Hypothalamus (tissue), 51 donors: ENCODE measurements at regions not wholly inside any gene's neighbourhood (a gene's known extent, or its start where the extent isn't known, plus 50 kb on each side); places are given as distances from the start of the nearest gene placed in this dataset.

ENCODE experiments used
- DNase-seq, 51 donors: peaks; one replicate each; lab custom pipeline; 2025; lab: John Stamatoyannopoulos, UW

- no peak for DNase-seq
Measured at GRCh38 chr4:111635646-111636045, 509.6 kb upstream of the FAM241A start.

DNA sequence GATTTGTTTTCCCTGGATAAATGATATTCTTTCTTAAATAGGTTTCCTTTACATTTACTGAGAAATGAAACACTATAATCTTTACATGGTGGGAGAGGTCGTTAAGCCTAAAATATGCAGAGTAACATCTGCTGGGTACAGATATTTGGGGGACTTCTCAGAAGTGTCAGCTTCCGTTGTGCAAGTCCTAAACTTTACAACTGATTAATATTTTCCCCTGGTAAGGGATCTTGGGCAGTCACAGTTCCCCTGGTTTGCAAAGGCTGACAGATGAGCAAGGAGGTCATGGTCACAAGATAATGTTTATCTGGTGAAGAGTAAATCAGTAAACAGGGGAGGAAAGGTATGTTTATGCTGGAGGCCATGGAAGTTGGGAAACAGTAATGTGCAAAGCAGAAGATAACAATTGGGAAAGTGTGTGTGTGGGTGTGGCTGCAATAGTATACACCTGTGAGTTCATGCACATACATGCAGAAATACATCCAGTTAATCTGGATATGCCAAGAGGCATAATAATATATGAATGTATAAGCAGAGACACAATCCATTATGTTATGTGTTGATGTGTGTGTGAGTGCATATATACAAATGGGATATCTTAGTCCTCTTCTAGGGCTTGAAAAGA is 508.2 kb upstream of the FAM241A start:
- DNase-seq, result no peak

- DNase-seq, result no peak
Measured at GRCh38 chr4:111639120-111639690, 506.0 kb upstream of the FAM241A start.

- no peak for DNase-seq
Measured at GRCh38 chr4:111639876-111640275, 505.4 kb upstream of the FAM241A start.

DNA sequence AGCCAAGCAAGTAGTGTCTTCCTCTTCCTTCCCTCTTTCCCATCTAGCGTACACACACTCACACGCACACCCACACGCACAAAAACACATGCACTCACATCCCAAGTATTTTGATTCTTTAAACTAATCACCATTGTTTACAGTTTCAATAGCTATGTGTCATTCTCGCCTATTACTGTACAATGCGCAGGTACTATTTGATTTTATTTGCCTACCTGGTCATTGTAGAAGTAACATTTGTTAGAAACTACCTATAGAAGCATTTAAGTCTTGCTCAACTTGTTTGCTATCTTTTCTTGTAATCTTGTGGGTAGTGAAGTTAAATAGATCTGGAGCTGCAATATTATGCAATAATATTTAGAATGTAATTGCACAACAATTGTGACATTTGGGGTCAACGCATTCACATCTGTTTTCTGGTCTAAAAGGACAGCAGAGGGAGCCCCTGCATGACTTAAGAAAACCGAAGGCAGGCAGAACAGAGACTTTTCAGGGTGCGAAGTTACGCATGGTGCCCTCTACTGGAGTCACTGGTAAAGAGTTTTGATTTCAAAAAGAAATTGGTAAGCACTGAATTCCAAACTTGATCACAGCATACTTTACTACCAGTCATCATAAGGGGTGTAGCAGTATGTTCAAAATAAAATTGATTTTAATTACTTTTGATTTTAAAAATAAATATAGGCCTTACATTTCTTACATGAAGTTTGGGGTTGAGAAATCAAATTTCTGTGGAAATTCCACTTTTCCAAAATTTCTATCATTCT is 503.3 kb upstream of the FAM241A start:
- peak in 40 of 51 donors; percentile 0 to 85 (median 20) for DNase-seq

DNA sequence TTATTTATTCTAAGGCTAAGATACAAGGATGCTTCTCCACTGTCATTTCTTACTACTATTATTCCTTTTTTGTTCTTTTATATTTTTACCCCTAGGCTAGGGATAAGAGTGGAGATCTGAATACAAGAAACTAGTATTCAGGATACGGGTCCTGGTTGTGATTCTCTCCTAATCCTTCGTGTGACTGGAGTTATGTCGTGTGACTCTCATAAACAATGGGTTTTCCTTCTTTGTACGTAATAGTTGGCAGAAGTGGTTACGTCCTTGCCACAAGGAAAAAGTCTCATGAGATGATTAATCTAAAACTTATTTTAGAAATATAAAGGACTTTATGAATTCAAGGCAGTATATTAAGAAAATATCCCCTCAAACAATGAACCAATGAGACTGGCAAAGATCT is 497.2 kb upstream of the FAM241A start:
- no peak for DNase-seq

DNA sequence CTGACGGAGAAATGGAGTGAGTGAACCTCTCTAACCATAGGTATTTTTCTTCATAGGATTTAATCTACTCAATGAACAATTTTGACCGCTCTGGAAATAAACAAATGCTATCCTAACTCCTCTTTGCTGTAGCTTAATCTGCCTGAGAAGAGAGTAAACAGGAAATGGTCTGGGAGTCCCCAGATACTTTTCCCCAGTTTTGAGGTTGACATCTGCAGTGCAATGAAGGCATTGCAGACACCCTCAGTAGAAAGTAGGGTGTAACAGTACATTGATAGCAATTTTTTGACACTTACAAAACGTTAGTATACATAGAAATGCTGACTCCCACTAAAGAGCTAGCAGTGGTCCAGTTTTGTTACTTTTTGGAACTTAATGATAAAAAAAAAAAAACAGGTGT is 495.9 kb upstream of the FAM241A start:
- no peak for DNase-seq

GRCh38 chr4:111650146-111650545 is 495.1 kb upstream of the FAM241A start:
- DNase-seq, result no peak

DNA sequence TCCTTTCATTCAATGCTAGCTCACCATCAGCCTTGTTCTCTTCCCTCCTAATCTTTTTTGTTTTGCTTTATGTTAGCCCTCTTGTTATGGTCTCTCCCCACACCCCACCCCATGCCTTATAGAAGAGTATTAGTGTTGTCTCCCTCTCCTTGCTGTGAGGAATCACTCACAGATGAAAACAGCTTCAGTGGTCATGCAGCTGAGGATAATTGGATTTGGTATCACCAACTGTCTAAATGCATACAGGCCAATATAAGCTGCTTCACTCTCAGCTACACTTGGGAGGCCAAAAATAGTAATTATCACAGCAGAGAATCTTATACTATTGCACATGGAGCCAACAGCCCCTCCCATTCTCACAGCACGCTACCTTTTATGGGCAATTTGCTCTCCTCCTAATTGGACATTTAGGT is 494.6 kb upstream of the FAM241A start:
- no peak for DNase-seq

- no peak for DNase-seq
Measured at GRCh38 chr4:111652236-111652635, 493.0 kb upstream of the FAM241A start.

GRCh38 chr4:111652986-111653385 is 492.3 kb upstream of the FAM241A start:
- no peak for DNase-seq

- no peak for DNase-seq
Measured at GRCh38 chr4:111662496-111662895, 482.8 kb upstream of the FAM241A start.

DNA sequence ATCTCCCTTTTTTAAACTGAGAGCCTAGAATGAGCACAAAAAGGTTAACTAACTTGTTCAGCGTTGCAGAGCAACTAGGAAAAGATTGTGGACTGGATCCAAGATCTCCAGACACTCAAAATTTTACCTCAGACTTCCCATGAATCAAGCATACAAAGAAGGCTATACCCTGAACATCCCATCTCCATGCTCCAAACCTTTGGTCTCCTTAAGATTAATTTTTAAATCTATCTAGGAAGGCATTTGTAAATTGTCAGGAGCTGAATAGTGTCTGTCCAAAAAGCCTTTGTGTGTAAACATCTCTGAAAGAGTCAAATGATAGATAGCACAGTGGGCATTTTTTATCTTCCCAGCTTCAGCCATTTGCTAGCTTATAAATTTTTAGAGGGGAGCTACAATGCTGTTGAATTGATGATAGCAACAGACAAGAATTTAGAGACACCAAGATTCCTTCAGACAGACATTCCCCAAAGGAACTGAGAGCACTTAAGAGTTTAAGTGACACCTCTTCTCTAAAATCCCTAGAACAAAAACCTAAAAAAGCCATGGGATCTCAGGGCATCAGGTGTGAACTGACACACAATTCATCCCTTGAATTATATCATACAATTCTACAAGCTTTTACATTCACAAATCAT is 480.8 kb upstream of the FAM241A start:
- DNase-seq, result no peak

DNA sequence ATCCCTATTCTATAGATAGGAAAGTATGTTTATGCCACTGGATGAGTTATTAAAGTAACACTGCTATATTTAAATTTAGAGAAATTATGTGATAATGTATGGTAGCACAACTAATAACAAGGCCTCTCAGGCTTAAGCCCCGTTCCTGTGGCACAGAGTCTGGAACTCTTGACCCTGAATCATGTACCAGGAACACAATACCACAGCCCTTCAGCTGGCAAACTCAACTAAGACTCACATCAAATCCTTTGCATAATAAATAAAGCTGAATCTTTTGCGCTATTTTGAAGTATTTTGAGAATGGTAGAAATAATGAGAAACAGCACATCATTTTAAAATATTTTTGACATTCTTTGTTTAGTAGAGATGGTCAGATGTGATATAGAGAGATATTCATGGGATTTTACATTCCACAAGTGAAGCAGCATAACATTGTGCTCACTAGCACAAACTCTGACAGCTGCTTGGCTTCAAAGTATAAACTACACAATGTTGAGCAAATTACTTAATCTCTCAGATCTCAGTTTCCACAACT is 478.4 kb upstream of the FAM241A start:
- no peak for DNase-seq

DNA sequence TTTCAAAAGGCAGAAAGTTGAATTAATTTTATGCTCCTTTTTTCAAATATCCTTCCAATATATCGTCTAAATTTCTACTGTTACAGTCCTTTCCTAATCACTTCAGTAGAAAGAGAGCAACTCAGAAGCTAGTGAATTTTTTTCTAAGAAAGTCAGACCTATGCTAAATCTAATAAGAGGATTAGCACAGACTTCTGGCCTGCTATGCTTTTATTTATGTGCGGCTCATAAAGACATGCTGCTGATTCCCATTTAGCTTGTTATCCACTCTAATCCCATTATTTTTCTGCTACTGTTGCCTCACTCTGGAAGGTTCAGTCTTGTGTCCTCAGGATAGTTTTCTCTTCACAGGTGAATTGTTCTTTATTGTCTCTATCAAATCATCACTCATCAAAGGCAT is 473.5 kb upstream of the FAM241A start:
- DNase-seq, result no peak

- DNase-seq, result no peak
Measured at GRCh38 chr4:111675746-111676145, 469.5 kb upstream of the FAM241A start.

DNA sequence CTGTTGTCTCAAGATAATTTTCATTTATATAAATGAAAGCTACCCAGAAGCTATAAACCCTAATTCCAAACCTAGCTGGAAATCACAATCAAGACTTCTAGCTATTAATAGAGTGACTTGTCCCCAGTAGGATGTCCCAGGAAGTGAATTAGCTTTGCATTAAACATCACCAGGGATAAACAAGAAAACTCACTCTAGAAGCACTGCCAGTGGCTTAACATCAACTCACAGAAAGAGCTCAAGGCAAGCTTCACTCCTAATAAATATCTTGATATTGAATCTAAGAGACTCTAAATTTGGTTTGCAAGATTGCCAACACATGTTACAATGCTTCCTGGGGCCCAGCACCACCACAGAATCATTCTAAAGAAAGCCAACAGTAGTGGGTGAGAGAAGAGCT is 468.7 kb upstream of the FAM241A start:
- DNase-seq, result no peak

- no peak for DNase-seq
Measured at GRCh38 chr4:111678479-111678878, 466.8 kb upstream of the FAM241A start.

- no peak for DNase-seq
Measured at GRCh38 chr4:111678908-111679307, 466.3 kb upstream of the FAM241A start.

DNA sequence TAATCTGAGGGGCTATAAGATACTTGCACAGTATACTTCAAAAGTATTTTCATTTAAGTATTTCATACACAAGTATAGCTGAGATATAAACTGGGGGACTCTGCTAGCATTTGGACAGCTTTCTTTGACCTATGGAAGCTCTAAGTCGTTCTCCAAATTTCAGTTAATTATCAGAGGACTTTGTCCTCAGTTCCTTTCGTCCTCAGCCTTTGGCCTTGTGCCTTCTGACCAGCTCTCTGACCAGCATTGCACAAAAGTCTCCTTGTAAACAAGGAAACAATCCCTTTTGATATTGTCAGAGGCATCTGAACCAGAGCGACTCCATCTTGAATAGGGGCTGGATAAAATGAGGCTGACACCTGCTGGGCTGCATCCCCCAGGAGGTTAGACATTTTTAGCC is 464.0 kb upstream of the FAM241A start:
- no peak for DNase-seq

DNA sequence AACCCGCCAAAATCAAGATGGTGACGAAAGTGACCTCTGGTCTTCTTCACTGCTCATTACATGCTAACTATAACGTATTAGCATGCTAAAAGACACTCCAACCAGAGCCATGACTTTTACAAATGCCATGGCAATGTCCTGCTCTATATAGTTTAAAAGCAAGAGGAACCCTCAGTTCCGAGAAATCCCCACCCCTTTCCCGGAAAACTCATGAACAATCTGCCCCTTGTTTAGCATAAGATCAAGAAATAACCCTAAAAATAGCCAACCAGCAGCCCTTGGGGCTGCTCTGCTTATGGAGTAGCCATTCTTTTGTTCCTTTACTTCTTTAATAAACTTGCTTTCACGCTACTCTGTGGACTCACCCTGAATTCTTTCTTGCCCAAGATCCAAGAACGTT is 463.5 kb upstream of the FAM241A start:
- DNase-seq, result no peak
